HPDE6-E6E7 (cell line): ENCODE measurements at regions not wholly inside any gene's neighbourhood (a gene's known extent, or its start where the extent isn't known, plus 50 kb on each side); places are given as distances from the start of the nearest gene placed in this dataset.

ENCODE experiments used
- DNase-seq: peaks from one replicate; pipeline ENCODE4 v3.0.0; 2011; ENCODE audit warnings: missing footprints; ENCODE audit errors: extremely low spot score

DNA sequence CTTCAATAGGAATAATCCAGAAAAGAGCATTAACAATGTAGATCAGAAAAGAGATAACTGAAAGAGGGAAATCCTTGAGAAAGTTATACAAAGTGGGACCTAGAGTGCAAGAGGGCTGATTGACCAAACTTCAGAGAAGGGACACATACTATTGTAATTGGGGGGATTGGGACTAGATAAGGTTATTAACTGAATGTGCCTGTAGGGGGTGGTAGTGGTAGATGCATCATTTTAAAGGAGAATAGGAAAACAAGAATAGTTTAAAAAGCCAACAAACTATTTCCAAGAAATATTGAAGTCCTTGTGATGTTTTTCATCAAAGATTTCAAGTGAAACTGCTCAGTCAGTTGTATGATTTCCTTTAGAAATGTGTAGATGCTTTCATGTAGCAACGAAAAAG lies 468.5 kb downstream of the TAF11L14 start:
- DNase-seq: no peak

DNA sequence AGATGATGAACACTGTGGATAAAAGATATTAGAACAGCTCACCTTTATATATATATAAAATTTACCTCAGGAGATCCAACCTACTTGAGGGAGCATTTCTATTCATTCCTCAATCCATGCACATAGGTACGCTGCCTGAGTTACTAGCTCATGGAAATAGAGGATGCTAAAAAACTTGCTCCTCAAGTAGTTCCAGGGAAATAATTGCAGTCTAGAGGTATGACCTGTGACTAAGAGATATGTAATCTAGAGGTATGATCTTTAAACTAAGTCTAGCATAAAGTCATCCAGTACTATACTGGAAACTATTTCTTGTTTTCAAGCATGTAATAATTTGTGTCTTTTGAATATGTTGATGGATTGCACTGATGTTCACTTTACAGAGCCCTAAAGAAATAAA lies 471.2 kb downstream of the TAF11L14 start:
- DNase-seq: no peak

DNA sequence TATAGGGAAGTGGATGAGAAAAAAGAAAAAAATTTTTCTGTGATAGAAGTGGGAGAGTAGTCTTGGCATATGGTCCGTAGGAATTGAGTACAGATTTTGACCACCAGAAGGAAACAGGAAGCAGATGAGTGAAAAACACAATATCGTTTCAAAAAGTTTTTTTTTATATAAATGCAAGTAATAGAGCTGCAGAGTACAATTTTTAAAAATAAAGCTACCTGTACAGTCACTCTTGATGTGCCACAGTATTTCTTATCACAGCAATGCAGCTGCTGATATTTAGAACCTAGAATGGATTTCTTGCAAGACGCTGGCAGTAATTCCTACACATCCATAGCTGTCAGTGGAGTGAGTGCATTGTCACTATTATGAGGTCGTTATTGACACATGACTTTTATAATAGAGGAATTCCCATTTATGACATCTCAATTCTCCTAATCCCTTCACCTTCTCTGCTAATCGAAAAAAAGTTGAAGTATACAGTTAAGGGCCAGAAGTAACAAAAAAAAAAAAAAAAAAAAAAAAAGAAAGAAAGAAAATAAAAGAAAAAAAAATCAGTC lies 477.7 kb downstream of the TAF11L14 start:
- DNase-seq: no peak

DNA sequence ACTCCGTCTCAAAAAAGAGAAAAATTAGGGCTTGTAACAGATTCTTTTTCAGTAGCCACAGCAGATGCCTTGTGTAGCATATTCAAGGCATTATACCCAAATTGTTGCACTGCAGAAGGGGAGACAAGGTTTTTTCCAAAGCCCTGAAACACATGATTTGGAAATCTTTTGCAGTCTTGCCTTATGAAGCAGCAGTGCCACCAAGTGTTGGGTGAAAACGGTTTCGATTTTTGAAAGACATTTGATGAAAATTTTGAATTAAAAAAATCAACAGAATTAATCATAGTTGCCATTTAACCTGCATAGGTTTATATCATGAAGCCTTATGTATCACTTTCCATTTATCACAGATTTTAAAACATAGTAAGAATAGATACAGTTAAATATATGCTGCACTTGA lies 479.5 kb downstream of the TAF11L14 start:
- DNase-seq: no peak

DNA sequence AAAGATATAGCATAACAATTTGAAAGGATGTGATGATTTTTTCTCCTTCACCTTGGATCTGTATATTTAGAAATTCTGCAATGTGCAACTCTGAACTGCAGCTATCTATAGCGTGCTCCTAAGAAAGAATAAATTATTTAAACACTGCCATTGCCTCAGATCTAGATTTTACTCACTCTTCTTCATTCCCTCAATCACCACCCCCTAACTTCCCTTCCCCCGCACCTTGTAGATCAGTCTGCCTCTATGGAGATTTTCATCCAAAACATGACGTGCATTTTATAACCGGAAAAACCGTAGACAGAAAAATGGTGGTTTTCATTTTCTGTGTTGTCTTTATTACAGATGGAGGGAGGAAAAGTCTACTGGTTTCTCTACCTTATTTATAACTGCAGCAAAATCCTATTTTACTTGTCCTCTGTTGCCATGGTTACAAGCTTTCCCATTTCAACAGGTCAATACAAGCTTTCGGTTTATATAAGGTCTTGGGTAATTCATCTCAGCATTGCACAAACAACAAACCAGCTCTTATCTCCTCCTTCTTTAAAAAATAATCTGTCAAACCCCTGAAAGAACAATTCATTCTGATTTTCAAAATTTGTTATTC lies 480.0 kb downstream of the TAF11L14 start:
- DNase-seq: no peak

DNA sequence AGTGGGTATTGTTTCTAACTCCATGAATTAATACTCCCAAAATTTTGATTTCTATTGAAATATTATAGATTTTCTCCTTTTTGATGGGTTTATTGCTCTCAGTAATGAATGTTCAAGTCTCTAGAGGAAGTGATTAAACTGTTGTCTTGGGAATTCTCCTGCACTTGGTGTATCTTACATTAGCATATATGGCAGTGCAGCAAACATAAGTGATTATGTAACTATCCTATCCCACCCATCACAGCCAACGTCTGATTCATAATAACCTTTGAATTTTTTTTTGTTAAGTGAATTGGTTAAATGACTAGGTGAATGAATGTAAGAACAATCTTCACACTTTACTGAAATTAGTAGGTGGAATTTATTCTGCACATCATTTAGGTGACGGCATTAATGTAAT lies 483.7 kb downstream of the TAF11L14 start:
- no peak for DNase-seq

DNA sequence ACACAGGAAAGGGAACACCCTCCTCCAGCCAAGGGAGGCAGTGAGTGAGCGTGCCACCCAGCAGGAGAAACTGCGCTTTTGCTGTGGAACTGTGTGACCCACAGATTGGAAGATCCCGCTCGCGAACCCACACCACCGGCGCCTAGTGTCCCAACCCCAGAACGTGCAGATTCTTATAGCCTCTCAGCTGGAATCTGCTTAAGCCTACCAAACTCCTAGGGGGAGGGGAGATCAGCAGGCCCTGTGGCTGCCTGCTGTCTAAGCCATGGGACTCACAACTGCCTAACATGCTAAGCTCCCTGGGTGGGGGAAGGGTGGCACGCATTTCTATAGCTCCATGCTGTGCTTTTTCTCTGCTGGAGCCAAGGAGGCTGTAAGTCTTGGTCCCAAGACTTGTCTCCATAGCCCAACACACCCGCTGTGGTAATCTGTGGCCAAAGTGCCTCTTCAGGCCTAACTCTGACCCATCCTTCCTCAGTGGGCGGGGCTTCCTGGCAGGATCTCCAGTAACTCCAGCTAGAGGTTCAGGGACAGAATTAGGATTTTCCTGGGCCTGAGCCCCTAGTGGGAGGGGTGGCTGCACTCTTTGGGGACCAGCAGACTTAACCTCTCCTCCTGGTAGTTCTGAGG lies 485.0 kb downstream of the TAF11L14 start:
- no peak for DNase-seq

DNA sequence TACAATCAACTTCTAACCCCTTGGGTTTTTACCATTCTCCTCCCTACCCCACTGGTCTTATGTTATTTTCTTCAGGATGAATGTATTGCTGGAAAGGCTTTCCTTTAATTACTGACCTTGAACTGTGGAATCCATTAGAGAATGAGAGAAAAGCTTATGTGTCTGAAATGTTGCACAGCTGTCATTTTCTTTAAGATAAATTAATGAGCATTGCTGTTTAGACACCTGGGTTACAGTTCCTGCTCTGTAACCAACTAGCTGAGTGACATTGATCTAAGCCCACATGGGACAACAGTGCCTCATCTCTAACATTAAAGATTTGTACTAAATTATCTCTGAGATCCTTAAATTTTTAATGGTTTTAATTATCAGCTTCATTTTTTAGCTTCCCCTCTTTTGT lies 507.0 kb downstream of the TAF11L14 start:
- DNase-seq: no peak

DNA sequence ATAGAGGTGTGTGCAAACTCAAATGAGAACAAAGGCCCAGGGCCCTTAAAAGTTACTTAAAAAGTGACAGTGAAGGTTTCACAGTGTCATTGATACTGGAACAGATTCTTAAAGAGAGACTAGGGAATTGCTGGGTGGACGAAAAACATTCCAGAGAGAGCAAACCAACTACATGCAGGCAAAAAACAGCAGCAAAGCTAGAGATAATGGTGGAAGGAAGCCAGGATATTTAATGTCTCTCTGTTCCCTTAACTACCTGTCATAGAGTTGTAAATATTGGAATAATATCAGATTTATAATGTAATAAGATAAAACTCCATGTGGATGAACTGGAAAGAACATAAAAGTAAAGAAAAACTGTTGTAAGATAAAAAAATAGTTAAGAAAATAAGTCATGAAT lies 508.6 kb downstream of the TAF11L14 start:
- no peak for DNase-seq

DNA sequence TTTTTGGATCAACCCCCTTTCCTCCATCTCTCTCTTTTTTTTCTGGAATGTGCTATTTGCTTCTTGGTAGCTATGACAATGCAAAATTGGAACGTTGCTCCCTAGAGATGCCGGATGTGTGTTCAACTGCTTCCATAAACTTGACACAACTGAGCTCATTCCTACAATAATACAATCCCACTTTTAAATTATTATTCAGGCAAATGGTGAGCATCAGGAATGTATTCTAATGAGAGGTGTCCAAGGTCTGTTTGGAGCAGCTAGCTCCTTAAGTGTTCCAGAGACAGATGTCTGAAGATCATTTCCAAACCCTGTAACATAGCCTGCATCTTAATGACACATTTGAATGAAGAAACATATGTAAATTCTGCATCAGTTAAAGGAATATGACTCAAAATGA lies 518.4 kb downstream of the TAF11L14 start:
- no peak for DNase-seq

DNA sequence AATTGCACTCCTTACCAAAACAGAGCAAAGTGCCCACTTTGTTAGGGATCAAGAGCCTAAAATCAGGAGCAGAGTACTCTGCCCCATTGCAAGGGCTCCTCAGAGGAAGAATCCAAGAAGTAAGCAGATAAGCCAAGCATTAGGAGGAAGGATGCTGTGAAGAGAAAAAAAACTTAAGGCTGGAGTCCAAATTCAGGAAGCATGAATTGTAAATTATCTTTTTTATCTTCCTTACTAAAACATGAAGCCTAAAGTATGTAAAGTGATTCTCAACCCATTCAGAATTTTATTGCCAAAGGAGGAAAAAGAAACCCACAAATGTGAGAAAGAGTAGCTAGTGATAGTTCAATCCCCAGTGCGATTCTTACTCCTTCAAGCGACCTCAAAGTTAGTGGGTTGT lies 523.9 kb downstream of the TAF11L14 start:
- no peak for DNase-seq

DNA sequence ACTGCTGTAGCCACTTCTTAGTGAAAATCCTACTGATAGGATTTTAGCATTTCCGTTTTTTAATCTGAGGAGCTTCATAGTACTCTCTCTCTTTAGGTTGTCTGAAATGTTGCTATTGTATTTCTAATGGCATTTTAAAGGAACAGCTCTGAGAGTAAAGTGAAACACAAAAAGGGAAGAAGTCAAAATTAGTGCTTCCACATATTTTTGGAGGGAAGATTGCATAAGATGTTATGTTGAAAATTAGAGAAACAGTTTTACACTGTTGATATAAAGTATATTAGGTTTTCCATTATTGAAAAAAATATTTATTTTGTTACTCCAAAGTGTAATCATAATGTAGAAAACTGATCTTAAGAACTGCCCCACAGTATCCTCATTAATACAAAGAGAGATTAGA lies 525.1 kb downstream of the TAF11L14 start:
- DNase-seq: no peak

DNA sequence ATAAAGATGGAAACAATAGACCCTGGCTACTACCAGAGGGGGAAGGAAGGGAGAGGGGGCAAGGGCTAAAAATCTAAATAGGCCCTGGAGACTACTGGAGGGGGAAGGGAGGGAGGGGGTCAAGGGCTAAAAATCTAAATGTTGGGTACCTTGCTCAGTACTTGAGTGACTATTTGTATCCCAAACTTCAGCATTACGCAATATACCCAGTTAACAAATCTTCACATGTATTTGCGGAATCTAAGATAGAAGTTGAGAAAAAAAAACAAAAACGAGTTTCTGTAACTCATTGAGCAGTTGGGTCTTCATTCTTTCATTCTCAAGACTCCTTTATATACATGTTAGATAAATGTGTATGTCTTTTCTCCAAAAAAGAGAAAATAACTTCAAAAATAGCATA lies 537.4 kb downstream of the TAF11L14 start:
- DNase-seq: no peak

DNA sequence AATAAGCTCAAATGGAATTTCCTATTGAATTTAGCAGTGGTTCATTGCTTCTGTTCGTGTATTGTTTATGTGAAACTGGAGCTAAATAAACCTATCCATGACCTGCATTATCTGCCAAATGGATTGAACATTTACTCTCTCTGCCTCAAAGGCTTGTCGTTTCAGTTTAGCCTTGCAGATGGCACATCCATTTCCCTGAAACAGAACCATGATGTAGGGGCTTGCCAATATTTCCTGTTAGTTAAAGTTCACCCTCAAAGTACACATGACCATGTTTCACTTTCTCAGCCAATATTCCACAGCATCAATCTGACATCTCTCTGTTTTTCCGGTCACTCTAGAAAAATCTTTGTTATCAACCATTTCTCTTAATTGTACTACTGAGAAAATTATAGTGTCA lies 545.3 kb downstream of the TAF11L14 start:
- no peak for DNase-seq

DNA sequence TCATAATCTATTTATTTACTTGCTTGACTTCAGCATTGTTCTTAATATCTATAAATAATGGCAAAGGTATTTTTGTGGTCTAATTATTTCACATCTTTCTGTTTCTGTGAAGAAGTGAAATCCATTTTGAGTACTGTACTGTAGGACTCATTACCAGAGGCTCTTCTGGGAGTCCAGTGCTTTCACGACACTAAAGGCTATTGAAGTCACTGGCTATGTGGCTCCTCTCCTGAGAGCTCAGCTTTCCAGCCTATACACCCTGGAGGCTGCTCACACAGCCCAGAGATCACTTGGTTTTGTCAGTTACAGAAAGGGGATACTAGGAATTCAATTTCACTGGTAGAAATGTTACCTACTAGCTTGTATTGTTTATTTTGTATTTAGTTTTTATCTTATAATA lies 547.3 kb downstream of the TAF11L14 start:
- DNase-seq: no peak

DNA sequence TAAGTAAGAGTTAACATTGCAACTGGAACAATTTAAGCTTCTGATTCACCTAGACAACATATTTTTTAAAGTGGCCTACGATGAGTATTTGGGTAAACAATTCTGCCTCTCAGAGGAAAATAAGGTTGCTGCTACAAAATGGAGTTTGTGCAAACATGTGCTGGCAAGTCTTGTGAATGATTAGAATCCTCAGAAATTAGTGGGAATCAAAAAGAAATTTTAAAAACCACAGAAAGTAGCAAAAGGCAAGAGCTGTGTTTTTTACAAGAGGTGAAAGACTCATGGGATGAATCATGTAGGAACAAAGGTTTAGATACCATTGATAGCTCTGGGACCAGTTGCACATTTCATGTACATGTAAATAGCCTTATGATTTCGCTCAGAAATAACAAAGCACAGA lies 561.6 kb downstream of the TAF11L14 start:
- peak; percentile 10 for DNase-seq

DNA sequence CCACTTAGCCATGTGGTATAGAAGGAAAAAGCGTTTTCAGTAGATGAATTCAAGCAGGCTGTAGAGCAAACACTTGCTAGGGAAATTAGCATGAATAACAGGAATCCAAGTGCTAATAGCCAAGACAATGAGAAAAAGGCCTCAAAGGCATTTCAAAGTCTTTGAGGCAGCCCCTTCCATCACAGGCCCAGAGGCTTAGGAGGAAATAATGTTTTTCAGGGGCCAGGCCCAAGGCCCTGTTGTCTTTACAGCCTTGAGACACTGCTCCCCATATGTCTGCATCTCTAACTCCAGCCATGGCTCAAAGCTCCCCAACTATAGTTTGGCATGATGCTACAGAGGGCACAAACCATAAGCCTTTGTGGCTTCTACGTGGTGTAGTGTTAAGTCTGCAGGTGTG lies 563.5 kb downstream of the TAF11L14 start:
- no peak for DNase-seq

DNA sequence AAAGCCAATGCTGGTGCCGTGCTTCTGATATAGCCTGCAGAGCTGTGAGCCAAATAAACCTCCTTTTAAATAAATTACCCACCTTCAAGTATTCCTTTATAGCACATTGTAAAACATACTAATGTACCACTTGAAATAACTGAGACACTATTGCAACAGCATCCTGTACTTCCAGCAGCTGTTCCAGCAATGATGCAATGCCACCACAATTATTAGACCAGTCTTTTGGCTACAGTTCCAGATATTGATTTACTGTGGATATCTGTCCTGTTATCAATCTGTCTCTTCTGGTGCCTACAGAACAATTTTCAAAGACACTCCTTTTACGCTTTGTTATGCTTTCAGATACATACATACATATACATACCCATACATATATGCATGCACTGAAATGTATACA lies 567.9 kb downstream of the TAF11L14 start:
- DNase-seq: no peak

DNA sequence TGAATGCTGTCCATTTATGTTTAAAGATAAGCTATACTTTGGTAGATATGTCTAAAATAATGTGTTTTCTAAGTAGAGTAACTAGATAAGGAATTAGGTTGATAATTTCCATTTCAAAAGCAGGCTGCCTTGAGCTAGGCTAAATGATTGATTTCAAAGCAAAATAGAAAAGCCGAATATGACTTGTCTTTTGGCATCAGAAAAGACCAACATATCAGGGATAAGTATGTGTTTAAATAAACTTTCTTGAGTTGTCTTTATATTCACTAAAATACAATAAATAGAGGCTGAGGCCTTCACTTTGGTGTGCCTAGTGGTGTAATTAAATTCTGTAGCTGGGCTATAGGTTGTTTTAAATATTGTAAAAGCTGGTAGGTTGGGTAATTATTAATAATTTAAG lies 569.0 kb downstream of the TAF11L14 start:
- DNase-seq: no peak

DNA sequence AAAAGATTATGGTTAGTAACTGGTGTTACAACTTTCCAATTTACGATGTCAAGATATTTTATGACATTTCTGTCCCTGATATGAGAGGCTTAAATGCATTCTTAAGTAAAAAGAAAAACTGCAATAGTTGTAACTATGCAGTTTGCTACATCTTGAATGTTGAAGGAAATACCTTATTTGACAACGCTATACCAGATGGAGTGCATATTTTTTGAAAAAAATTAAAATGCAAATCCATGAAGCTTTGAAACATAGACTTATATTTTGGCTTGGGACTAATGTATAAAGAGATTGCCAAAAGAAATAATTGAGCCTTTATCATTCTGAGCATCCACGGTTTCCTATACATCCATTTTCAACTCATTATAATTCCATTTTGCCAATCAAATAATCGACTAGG lies 579.4 kb downstream of the TAF11L14 start:
- DNase-seq: no peak

DNA sequence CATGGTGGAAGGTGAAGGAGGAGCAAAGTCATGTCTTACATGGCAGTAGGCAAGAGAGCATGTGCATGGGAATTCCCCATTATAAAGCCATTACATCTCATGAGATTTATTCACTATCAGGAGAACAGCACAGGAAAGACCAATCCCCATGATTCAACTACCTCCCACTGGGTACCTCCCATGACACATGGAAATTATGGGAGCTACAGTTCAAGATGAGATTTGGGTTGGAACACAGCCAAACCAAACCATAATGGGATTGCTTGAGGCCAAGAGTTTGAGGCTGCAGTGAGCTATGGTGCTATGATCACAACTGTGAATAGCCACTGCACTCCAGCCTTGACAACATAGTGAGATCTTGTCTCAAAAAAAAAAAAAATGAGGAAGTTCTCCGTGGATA lies 581.8 kb downstream of the TAF11L14 start:
- DNase-seq: no peak

DNA sequence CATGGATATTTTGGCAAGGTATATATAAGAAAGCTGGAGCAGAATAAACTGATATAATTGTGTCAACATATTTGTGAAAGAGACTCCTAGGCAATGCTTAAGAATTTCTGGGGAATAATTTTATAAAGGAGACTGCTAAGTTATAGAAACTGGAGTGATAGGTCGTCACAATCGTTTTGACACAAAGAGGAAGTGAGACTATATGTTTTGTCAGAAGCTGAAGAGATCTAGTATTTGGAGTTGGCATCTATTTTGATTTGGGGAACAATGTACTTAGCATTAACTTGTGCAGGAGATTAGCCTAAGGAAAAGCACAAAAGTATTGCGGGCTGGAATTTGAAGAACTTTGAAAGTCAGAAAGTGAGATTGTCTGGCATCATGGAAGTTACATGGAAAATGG lies 582.5 kb downstream of the TAF11L14 start:
- DNase-seq: no peak

DNA sequence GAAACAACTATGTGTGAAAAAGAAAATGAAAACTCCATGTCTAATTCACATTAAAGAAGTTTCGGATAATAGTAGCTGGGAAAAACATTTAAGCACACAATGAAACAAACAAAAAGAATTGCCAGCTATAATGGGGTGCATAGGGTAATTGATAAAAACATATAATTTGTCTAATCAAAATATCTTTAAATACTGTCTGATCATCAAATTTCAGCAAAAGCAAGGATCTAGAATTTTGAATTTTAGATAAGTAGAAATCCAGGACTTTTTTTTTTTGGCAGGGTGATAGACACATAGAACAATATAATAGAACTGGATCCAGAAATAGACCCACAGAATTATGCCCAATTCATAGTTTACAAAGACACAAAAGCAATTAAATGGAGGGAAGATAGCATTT lies 585.0 kb downstream of the TAF11L14 start:
- no peak for DNase-seq

DNA sequence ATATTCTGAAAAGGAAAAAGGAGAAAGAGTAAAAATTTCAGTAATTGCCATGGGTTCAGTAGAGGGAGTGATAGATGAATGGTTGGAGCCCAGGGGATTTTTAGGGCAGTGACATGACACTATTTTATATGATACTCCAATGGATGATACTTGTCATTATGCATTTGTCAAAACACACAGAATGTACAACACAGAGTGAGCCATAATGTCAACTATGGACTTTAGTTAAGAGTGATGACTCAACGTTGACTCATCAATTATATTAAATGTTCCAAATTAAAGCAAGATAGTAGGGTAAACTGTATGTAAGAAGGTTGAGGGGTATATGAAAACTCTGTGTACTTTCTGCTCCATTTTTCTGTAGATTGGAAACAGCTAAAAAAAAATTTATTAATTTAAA lies 586.4 kb downstream of the TAF11L14 start:
- no peak for DNase-seq
